Brain microvascular endothelial cell (primary cell): ENCODE measurements at regions not wholly inside any gene's neighbourhood (a gene's known extent, or its start where the extent isn't known, plus 50 kb on each side); places are given as distances from the start of the nearest gene placed in this dataset.

ENCODE experiments used
- DNase-seq: peaks from one replicate; pipeline ENCODE4 v3.0.0-alpha.2; 2020
- H3K27ac ChIP-seq: fragments of 250-450 bp; sonication (Bioruptor Pico); 2 replicates; pipeline ENCODE4 v1.5.1; 2020; ENCODE audit warnings: mild to moderate bottlenecking, moderate library complexity
- H3K27me3 ChIP-seq: fragments of 250-450 bp; sonication (Bioruptor Pico); replicated peaks from 2 replicates; pipeline ENCODE4 v1.5.1; 2020; ENCODE audit warnings: mild to moderate bottlenecking
- H3K36me3 ChIP-seq: fragments of 250-450 bp; sonication (Bioruptor Pico); replicated peaks from 2 replicates; pipeline ENCODE4 v1.5.1; 2020; ENCODE audit warnings: mild to moderate bottlenecking
- H3K4me3 ChIP-seq: 2 replicates; pipeline ENCODE4 v1.5.1; 2011; ENCODE audit warnings: low read depth, mild to moderate bottlenecking, control low read depth, low read length, moderate library complexity
- CTCF ChIP-seq: IDR thresholded peaks from 2 replicates; pipeline ENCODE4 v1.5.1; 2011; ENCODE audit warnings: low read depth, mild to moderate bottlenecking, moderate library complexity, low read length, control low read depth, inconsistent platforms; ENCODE audit errors: missing control alignments
- in situ Hi-C: cut with HindIII; loops from 2 replicates; pipeline ENCODE4 v1.10.0; 2017; ENCODE audit warnings: low sequenced_read_pairs, low pct_ligation_motif_present

- no peak for TF ChIP-seq CTCF
- in situ Hi-C loops: no loop called here
- Histone ChIP-seq H3K27me3 (no peaks in the 10 kb centered on the region), H3K36me3 (no peaks in the 10 kb centered on the region), H3K4me3 (no peak overlapping the region), H3K27ac (no peak overlapping the region)
- no peak for DNase-seq
These were observed 2074.2 kb upstream of the C9orf72 start for GRCh38 chr9:29647451-29647850.

DNA sequence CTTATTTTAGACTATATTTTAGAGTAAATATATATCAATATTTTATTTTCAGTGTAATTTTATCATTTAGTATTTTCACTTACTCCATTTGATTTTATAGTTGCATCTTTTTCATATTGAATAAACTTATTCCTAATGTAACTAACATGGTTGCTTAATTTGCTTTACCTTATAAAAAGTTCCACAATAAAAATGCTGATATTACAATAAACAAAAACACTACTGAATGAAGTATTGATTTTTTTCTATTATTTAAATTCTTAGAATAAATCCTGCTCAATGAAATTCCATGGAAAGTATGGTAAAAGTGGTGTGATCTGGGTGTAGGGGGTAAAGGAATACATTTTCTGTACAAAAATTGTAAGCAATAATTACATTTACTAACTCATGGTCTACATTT is 2074.9 kb upstream of the C9orf72 start:
- Histone ChIP-seq H3K27ac (no peak overlapping the region), H3K27me3 (no peaks in the 10 kb centered on the region), H3K4me3 (no peak overlapping the region), H3K36me3 (no peaks in the 10 kb centered on the region)
- TF ChIP-seq CTCF: no peak
- in situ Hi-C loops: no loop called here
- no peak for DNase-seq

DNA sequence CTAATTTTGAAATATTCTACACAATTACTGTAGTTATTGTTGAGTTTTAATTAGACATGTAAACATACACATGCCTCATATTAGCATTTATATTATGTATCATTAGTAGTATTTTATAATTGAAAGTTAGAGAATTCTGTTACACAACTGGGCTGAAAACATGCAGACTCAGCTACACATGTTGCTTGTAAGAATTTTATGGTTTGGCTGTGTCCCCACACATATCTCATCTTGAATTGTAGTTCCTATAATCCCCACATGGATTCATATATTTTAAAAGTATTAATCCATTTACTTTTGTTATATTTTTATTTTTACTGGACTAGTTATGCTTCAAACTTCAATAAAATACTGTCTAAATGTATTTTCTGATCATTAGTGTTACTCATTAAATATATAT is 2075.3 kb upstream of the C9orf72 start:
- TF ChIP-seq CTCF: no peak
- DNase-seq: no peak
- in situ Hi-C loops: no loop called here
- Histone ChIP-seq H3K36me3 (no peaks in the 10 kb centered on the region), H3K27ac (no peak overlapping the region), H3K27me3 (no peaks in the 10 kb centered on the region), H3K4me3 (no peak overlapping the region)

DNA sequence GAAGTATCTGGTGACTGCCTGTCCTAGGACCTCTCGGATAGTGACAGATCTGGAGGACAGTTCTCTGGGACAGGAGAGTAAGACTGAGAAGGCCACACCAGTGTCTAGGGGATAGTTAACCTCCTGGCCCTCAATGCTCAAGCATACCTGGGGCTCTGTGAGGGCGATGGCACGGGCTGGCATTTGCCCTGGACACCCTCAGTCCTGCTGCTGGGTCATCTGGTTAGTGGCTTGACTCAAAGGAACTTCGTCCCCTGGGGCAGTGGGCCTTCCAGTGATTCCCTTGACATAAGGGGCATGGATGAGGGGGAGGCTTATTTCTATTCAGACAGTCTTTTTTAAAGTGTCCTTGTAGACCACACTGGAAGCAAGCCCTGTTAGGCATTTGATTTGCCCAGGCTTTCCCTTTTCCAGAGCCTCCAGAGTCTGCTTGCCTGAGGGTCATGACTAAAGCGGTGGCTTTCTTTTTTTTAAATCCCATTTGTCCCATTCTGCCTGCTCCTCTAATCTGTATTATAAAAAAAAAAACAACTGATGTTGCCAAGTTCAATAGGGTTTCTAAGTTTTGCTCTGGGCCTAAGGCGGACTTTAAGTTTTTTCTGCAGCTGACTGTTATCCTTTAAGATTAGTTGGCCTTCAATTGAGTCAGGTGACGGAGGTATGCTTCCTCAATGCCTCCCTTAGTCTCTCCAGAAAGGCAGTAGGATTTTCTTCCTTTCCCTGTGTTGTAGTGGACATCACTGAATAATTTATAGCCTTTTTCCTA is 2083.5 kb upstream of the C9orf72 start:
- no peak overlapping the region for H3K27ac ChIP-seq
- H3K4me3 ChIP-seq: no peak overlapping the region
- no peak for TF ChIP-seq CTCF
- DNase-seq: no peak
- no peaks in the 10 kb centered on the region for H3K36me3 ChIP-seq
- no peaks in the 10 kb centered on the region for H3K27me3 ChIP-seq
- in situ Hi-C loops: no loop called here

DNA sequence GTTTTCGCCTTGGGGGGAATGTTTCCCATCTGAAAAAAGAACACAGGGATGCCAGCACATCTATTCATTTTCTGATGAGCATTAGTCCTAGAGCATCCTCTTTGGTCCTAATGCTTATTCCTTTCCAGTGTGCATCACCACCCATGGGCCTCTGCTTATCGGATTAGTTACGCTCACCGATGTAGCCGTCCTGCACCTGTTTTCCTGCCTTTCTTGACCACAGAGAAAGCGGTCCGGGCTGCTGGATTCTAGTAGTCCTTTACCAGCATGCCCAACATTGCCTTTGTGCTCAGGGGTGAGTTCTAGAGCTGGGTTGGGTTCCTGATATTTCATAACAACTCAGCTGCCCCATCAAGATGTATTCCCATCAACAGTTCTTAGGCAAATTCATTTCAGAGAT is 2084.5 kb upstream of the C9orf72 start:
- Histone ChIP-seq H3K4me3 (no peak overlapping the region), H3K36me3 (no peaks in the 10 kb centered on the region), H3K27ac (no peak overlapping the region), H3K27me3 (no peaks in the 10 kb centered on the region)
- in situ Hi-C loops: no loop called here
- no peak for DNase-seq
- TF ChIP-seq CTCF: no peak

GRCh38 chr9:29659014-29659413 is 2085.7 kb upstream of the C9orf72 start:
- in situ Hi-C loops: no loop called here
- no peak for DNase-seq

More at GRCh38 chr9:29659014-29659413, 2085.7 kb upstream of the C9orf72 start:
- Histone ChIP-seq H3K4me3 (no peak overlapping the region), H3K36me3 (no peaks in the 10 kb centered on the region), H3K27me3 (no peaks in the 10 kb centered on the region), H3K27ac (no peak overlapping the region)
- TF ChIP-seq CTCF: no peak
